Neural cell (in vitro differentiated cells): ENCODE measurements at regions not wholly inside any gene's neighbourhood (a gene's known extent, or its start where the extent isn't known, plus 50 kb on each side); places are given as distances from the start of the nearest gene placed in this dataset.

Experiments used
- H2AFZ ChIP-seq: fragments of 200-600, 300-800 bp; sonication (generic), shearing (Covaris generic); 2 replicates; pipeline ENCODE4 v1.6.0; 2014; ENCODE audit warnings: low read depth, mild to moderate bottlenecking, antibody characterized with exemption, low read length, moderate library complexity
- H3F3A ChIP-seq: fragments of 200-600 bp; shearing (Covaris generic); 2 replicates; pipeline ENCODE4 v1.6.1; 2016; ENCODE audit warnings: mild to moderate bottlenecking, moderate library complexity, mixed read lengths, antibody characterized with exemption, low read length; ENCODE audit not compliant: insufficient read depth, poor library complexity, severe bottlenecking
- H3K27ac ChIP-seq: fragments of 200-600, 300-800 bp; sonication (generic), shearing (Covaris generic); 2 replicates; pipeline ENCODE4 v1.5.1; 2014; ENCODE audit warnings: mild to moderate bottlenecking, low read length, moderate library complexity
- H3K27me3 ChIP-seq: fragments of 300-800, 200-600 bp; sonication (generic), shearing (Covaris generic); 2 replicates; pipeline ENCODE4 v1.6.0; 2014; ENCODE audit warnings: mild to moderate bottlenecking, low read depth, low read length, moderate library complexity; ENCODE audit not compliant: insufficient read depth
- H3K36me3 ChIP-seq: fragments of 300-800, 200-600 bp; sonication (generic), shearing (Covaris generic); 2 replicates; pipeline ENCODE4 v1.5.1; 2014; ENCODE audit warnings: mild to moderate bottlenecking, antibody characterized with exemption, low read length, moderate library complexity; ENCODE audit not compliant: insufficient read depth
- H3K4me2 ChIP-seq: fragments of 300-800, 200-600 bp; sonication (generic), shearing (Covaris generic); 2 replicates; pipeline ENCODE4 v1.6.0; 2014; ENCODE audit warnings: mild to moderate bottlenecking, low read length
- H3K4me3 ChIP-seq: fragments of 300-800, 200-600 bp; sonication (generic), shearing (Covaris generic); 2 replicates; pipeline ENCODE4 v1.5.1; 2014; ENCODE audit warnings: mild to moderate bottlenecking, low read length, moderate library complexity
- H3K79me2 ChIP-seq: fragments of 200-600 bp; shearing (Covaris generic); replicated peaks from 2 replicates; pipeline ENCODE4 v1.6.0; 2014; ENCODE audit warnings: mild to moderate bottlenecking, low read length, moderate library complexity; ENCODE audit not compliant: insufficient read depth
- H3K9ac ChIP-seq: fragments of 300-800, 200-600 bp; sonication (generic), shearing (Covaris generic); 2 replicates; pipeline ENCODE4 v1.6.1; 2016; ENCODE audit warnings: mild to moderate bottlenecking, low read length, mixed read lengths
- H3K9me2 ChIP-seq: fragments of 200-600 bp; shearing (Covaris generic); 2 replicates; pipeline ENCODE4 v1.6.1; 2016; ENCODE audit warnings: mild to moderate bottlenecking, low read length, mixed read lengths; ENCODE audit not compliant: insufficient read depth
- H3K9me3 ChIP-seq: fragments of 200-600, 300-800 bp; sonication (generic), shearing (Covaris generic); 2 replicates; pipeline ENCODE4 v1.6.1; 2016; ENCODE audit warnings: mild to moderate bottlenecking, mixed run types, low read length, moderate library complexity, mixed read lengths
- H4K20me1 ChIP-seq: fragments of 200-600 bp; shearing (Covaris generic); 2 replicates; pipeline ENCODE4 v1.6.1; 2016; ENCODE audit warnings: mild to moderate bottlenecking, mixed run types; ENCODE audit not compliant: insufficient read depth
- EP300 ChIP-seq: fragments of 450-650 bp; conservative IDR thresholded peaks from 2 replicates; pipeline ENCODE4 v1.6.1; 2014; ENCODE audit warnings: antibody characterized with exemption, mild to moderate bottlenecking, moderate library complexity; ENCODE audit not compliant: poor library complexity, severe bottlenecking
- EZH2 ChIP-seq: fragments of 200-600, 300-800 bp; shearing (Covaris generic), sonication (generic); IDR thresholded peaks from 2 replicates; pipeline ENCODE4 v1.6.1; 2014; ENCODE audit warnings: antibody characterized with exemption, low read length, borderline replicate concordance, mild to moderate bottlenecking; ENCODE audit not compliant: insufficient read depth, poor library complexity, severe bottlenecking
- MXI1 ChIP-seq: fragments of 450-650 bp; conservative IDR thresholded peaks from 2 replicates; pipeline ENCODE4 v1.6.1; 2014; ENCODE audit warnings: antibody characterized with exemption, mild to moderate bottlenecking; ENCODE audit not compliant: poor library complexity, severe bottlenecking
- POLR2AphosphoS5 ChIP-seq: IDR thresholded peaks from 2 replicates; pipeline ENCODE4 v1.6.1; 2012
- RAD21 ChIP-seq: fragments of 450-650 bp; conservative IDR thresholded peaks from 2 replicates; pipeline ENCODE4 v1.6.1; 2014; ENCODE audit warnings: antibody characterized with exemption, mild to moderate bottlenecking, moderate library complexity
- SMC3 ChIP-seq: fragments of 450-650 bp; conservative IDR thresholded peaks from 2 replicates; pipeline ENCODE4 v1.6.1; 2014; ENCODE audit warnings: antibody characterized with exemption, mild to moderate bottlenecking, moderate library complexity; ENCODE audit not compliant: poor library complexity
- TAF1 ChIP-seq: IDR thresholded peaks from 2 replicates; pipeline ENCODE4 v1.6.1; 2012; ENCODE audit warnings: low read depth
- TF ChIP-seq, protein P1 (sequence below): IDR thresholded peaks from 2 replicates; pipeline ENCODE4 v1.6.1; 2012; ENCODE audit warnings: borderline replicate concordance
- TF ChIP-seq, protein P2 (sequence below): fragments of 450-650 bp; IDR thresholded peaks from 2 replicates; pipeline ENCODE4 v1.5.1; 2014; ENCODE audit warnings: antibody characterized with exemption, mild to moderate bottlenecking, moderate library complexity; ENCODE audit not compliant: poor library complexity, severe bottlenecking

DNA sequence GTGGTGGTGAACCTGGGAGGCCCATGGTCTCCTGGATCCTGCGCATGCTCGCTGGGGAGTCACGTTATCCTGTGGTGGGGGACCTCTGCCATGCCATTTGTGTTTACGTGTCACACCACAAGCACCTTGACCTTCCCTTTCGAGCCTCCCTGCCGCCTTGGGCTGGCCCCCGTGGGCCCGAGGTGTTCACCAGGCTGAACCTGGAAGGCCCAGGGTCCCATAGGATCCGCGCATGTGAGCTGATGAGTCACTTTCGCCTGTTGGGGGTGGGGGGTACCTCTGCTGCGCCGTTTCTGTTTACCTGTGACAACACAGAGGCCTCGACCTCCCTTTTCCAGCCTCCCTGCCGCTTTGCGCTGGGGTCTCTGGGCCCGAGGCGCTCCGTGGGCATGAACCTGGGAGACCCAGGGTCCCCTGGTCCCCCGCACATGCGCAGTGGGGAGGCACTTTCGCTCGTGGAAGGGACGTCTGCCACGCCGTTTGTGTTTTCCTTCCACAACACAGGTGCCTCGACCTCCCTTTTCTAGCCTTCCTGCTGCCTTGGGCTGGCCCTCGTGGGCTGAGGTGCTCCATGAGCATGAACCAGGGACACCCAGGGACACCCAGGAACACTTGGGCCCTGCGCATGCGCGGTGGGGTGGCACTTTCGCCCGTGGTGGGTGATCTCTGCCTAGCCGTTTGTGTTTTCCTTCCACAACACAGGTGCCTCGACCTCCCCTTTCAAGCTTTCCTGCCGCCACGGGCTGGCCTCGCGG lies 334.1 kb downstream of the ALG10 start:
- no peaks in the 10 kb centered on the region for H4K20me1 ChIP-seq
- H3K9me3 ChIP-seq = peaks cover 6% of the 10 kb centered on the region
- H3K27ac ChIP-seq = no peak overlapping the region
- H3K4me3 ChIP-seq = no peak overlapping the region
- no peaks in the 10 kb centered on the region for H3K27me3 ChIP-seq
- no peak overlapping the region for H3K4me2 ChIP-seq
- no peaks in the 10 kb centered on the region for H3K9me2 ChIP-seq
- H2AFZ ChIP-seq = no peak overlapping the region
- no peaks in the 10 kb centered on the region for H3K36me3 ChIP-seq
- no peaks in the 10 kb centered on the region for H3F3A ChIP-seq
- no peaks in the 10 kb centered on the region for H3K79me2 ChIP-seq
- H3K9ac ChIP-seq = no peak overlapping the region
- no peak for TF ChIP-seq POLR2AphosphoS5
- no peak for TF ChIP-seq TAF1
- TF ChIP-seq RAD21 = no peak
- TF ChIP-seq, protein P1, sequence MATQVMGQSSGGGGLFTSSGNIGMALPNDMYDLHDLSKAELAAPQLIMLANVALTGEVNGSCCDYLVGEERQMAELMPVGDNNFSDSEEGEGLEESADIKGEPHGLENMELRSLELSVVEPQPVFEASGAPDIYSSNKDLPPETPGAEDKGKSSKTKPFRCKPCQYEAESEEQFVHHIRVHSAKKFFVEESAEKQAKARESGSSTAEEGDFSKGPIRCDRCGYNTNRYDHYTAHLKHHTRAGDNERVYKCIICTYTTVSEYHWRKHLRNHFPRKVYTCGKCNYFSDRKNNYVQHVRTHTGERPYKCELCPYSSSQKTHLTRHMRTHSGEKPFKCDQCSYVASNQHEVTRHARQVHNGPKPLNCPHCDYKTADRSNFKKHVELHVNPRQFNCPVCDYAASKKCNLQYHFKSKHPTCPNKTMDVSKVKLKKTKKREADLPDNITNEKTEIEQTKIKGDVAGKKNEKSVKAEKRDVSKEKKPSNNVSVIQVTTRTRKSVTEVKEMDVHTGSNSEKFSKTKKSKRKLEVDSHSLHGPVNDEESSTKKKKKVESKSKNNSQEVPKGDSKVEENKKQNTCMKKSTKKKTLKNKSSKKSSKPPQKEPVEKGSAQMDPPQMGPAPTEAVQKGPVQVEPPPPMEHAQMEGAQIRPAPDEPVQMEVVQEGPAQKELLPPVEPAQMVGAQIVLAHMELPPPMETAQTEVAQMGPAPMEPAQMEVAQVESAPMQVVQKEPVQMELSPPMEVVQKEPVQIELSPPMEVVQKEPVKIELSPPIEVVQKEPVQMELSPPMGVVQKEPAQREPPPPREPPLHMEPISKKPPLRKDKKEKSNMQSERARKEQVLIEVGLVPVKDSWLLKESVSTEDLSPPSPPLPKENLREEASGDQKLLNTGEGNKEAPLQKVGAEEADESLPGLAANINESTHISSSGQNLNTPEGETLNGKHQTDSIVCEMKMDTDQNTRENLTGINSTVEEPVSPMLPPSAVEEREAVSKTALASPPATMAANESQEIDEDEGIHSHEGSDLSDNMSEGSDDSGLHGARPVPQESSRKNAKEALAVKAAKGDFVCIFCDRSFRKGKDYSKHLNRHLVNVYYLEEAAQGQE = no peak
- no peak for TF ChIP-seq EP300
- TF ChIP-seq SMC3 = no peak
- TF ChIP-seq MXI1 = no peak
- TF ChIP-seq, protein P2, sequence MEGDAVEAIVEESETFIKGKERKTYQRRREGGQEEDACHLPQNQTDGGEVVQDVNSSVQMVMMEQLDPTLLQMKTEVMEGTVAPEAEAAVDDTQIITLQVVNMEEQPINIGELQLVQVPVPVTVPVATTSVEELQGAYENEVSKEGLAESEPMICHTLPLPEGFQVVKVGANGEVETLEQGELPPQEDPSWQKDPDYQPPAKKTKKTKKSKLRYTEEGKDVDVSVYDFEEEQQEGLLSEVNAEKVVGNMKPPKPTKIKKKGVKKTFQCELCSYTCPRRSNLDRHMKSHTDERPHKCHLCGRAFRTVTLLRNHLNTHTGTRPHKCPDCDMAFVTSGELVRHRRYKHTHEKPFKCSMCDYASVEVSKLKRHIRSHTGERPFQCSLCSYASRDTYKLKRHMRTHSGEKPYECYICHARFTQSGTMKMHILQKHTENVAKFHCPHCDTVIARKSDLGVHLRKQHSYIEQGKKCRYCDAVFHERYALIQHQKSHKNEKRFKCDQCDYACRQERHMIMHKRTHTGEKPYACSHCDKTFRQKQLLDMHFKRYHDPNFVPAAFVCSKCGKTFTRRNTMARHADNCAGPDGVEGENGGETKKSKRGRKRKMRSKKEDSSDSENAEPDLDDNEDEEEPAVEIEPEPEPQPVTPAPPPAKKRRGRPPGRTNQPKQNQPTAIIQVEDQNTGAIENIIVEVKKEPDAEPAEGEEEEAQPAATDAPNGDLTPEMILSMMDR = no peak
- no peak for TF ChIP-seq EZH2

DNA sequence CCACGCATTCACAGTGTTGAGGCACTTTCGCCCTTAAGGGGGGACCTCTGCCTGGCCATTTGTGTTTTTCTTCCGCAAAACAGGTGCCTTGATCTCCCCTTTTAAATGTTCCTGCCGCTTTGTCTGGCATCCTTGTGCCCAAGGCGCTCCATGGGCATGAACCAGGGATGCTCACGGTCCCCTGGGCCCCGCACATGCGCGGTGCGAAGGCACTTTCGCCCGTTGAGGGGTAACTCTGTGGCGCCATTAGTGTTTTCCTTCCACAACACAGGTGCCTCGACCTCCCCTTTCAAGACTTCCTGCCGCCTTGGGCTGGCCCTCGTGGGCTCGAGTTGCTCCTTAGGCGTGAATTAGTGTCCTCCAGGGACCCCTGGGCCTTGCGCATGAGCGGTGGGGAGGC lies 335.5 kb downstream of the ALG10 start:
- no peaks in the 10 kb centered on the region for H4K20me1 ChIP-seq
- TF ChIP-seq EZH2 (no peak), POLR2AphosphoS5 (no peak), SMC3 (no peak), MXI1 (no peak), RAD21 (no peak), EP300 (no peak), TAF1 (no peak)
- TF ChIP-seq, protein P2 = no peak
- TF ChIP-seq, protein P1 = no peak
- no peak overlapping the region for H3K4me2 ChIP-seq
- no peaks in the 10 kb centered on the region for H3K27me3 ChIP-seq
- H3K4me3 ChIP-seq = no peak overlapping the region
- H3K79me2 ChIP-seq = no peaks in the 10 kb centered on the region
- no peak overlapping the region for H3K9ac ChIP-seq
- H3K9me3 ChIP-seq = peaks cover 6% of the 10 kb centered on the region
- H3F3A ChIP-seq = no peaks in the 10 kb centered on the region
- H3K9me2 ChIP-seq = no peaks in the 10 kb centered on the region
- H2AFZ ChIP-seq = no peak overlapping the region
- no peaks in the 10 kb centered on the region for H3K36me3 ChIP-seq
- no peak overlapping the region for H3K27ac ChIP-seq
